Activated T-cell treated with anti-CD3 and anti-CD28 coated beads, Interleukin-2, amount 50 U/mL, for 4 hours (primary cell): ENCODE measurements at regions not wholly inside any gene's neighbourhood (a gene's known extent, or its start where the extent isn't known, plus 50 kb on each side); places are given as distances from the start of the nearest gene placed in this dataset.
A peak's percentile ranks its signal among the peaks of the same experiment; 100 is the strongest.

Experiments used
- ATAC-seq, 2 donors: fragments of 200-7000 bp; cut with Tn5 transposase; one replicate each; pipeline ENCODE4 v1.10.0; 2021
- DNase-seq: peaks from one replicate; pipeline ENCODE4 v3.0.0-alpha.2; 2020
- H3K27me3 Mint-ChIP-seq: one replicate; pipeline ENCODE4 v1.8.0; 2021; ENCODE audit warnings: low read depth, mixed read lengths
- H3K36me3 Mint-ChIP-seq: one replicate; pipeline ENCODE4 v1.8.0; 2022; ENCODE audit warnings: mixed read lengths; ENCODE audit not compliant: insufficient read depth
- H3K4me1 Mint-ChIP-seq: one replicate; pipeline ENCODE4 v1.8.0; 2021; ENCODE audit warnings: low read depth, mixed read lengths
- H3K4me3 Mint-ChIP-seq: one replicate; pipeline ENCODE4 v1.8.0; 2021; ENCODE audit warnings: mild to moderate bottlenecking, moderate library complexity, mixed read lengths
- H3K9me3 Mint-ChIP-seq: one replicate; pipeline ENCODE4 v1.8.0; 2021; ENCODE audit warnings: mixed read lengths

DNA sequence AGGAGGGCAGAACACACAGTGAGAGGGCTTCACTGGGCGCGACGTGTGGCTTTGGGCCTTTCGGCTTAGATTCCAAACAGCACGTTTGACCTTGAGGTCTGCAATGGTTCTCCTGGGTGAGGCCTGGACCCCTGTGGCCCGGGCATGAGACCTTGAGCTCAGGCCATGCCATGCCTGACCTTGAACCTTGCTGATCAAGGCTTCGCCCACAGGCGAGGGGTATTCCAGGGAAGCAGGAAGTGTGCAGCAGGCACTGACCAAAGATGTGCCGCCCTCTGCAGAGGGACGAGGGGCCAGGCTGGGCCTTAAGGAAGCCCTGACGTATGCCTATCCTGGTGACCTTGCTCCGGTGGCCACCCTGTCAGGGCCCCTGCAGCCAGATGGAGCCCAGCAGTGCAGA, 178.3 kb upstream of the HDAC4 start:
- Mint-ChIP-seq H3K27me3 (no peaks in the 10 kb centered on the region), H3K4me1 (no peaks in the 10 kb centered on the region), H3K4me3 (no peak overlapping the region), H3K9me3 (no peaks in the 10 kb centered on the region), H3K36me3 (no peaks in the 10 kb centered on the region)
- ATAC-seq, result no peak
- no peak for DNase-seq

DNA sequence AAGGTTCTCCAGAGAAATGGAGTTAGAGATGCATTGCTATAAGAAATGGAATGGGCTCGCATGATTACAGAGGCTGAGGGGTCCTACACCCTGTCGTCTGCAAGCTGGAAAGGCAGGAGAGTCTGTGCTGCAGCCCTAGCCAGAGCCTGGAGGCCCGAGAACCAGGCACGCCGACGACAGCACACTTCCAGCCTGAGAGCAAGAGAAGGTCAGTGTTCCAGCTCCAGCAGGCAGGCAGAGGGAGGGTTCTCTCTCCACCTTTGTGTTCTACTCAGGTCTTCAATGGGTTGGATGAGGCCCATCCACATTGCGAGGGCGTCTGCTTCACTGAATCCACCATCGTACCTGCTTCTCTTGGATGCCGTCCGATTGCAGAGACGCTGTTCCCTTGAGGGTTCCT, 177.6 kb upstream of the HDAC4 start:
- Mint-ChIP-seq H3K36me3 (no peaks in the 10 kb centered on the region), H3K27me3 (no peaks in the 10 kb centered on the region), H3K4me1 (no peaks in the 10 kb centered on the region), H3K9me3 (no peaks in the 10 kb centered on the region), H3K4me3 (no peak overlapping the region)
- ATAC-seq (no peak), DNase-seq (no peak)

DNA sequence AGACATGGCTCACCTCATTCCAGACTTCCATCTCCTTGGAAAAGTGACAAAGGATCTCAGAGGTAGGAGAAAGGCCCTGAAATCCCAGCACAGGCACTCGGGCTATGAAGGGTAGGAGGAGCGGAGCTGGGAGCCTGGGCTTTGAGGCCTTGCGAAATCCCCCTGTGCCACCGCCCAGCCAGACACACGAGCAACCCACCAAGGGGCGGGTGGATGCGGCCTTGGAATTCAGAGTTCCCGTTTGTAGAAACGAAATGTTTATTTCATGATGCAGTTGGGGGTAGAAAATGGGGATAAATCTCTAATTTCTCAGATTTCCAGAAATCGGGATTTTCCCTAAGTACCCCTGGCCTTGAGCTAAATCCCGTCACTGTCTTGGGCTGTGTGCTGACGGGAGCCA, 177.1 kb upstream of the HDAC4 start:
- ATAC-seq (no peak), DNase-seq (no peak)
- Mint-ChIP-seq H3K9me3 (no peaks in the 10 kb centered on the region), H3K4me3 (no peak overlapping the region), H3K27me3 (no peaks in the 10 kb centered on the region), H3K4me1 (no peaks in the 10 kb centered on the region), H3K36me3 (no peaks in the 10 kb centered on the region)

DNA sequence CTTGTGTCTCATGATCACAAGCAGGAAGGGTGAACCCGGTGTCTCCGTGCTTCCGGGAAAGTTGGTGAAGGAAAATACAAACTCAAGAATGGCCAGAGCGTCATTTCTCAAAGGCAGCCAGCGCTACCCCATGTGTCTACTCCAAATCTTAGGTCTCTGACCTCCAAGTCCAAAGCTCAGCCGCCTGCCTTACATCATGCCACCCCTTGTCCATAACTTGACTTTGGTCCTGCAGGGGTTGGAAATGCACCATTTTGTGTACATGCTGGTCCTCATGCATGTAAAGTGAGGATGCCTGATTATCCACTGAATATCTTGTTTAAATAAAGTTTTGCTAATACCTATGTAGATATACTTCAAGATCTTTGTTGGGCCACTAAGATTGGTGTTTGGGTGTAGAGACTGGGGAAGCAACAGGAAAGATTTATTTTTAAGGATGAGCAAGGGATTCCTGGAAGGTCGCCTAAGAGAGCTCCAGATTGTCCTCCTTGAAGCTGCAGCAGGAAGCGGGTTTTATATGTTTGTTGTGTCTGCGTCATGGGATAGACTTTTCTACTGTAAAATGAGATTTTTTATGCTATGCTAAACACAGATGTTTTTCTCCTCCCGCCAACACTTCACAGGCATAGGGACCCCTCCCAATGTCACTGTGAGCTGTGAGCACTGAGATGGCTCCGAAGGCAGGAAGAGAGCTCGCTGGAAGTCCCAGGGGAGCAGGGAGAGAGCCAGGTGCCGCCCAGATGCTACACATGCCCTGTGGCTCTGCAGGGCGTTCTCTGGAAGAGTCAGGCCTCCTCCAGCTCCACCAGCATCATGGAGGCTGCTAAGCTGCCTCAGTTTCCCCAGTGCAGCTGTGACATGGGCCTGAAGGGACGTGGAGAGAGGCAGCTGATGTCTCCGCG, 176.2 kb upstream of the HDAC4 start:
- DNase-seq, result no peak
- no peak overlapping the region for H3K4me3 Mint-ChIP-seq
- H3K27me3 Mint-ChIP-seq, result no peaks in the 10 kb centered on the region
- no peaks in the 10 kb centered on the region for H3K9me3 Mint-ChIP-seq
- H3K36me3 Mint-ChIP-seq, result no peaks in the 10 kb centered on the region
- ATAC-seq, result no peak
- H3K4me1 Mint-ChIP-seq, result no peaks in the 10 kb centered on the region

DNA sequence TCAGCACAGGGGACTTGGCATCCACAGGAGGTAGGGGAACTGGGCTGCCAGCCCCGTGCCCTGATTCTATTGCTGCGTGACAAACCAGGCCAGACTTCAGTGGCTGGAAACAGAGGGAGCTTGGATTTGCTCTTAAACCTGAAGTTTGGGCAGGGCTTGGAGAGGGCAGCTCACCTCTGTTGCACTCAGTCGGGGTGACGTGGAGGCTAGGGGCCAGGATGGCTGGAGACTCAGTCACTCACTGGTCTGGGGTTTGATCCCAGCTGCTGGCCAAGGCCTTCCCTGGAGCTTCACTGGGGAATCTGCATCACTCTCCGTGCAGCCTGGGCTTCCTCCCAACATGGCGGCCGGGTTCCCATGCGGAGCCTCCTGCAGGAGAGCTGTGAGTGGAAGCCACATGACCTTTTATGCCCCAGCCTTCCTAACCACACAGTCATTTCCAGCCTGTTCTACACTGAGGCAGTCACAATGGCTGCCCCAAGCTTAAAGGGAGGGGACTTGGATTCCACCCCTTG, 175.2 kb upstream of the HDAC4 start:
- H3K27me3 Mint-ChIP-seq, result no peaks in the 10 kb centered on the region
- H3K4me3 Mint-ChIP-seq, result no peak overlapping the region
- no peaks in the 10 kb centered on the region for H3K9me3 Mint-ChIP-seq
- DNase-seq, result no peak
- no peaks in the 10 kb centered on the region for H3K4me1 Mint-ChIP-seq
- H3K36me3 Mint-ChIP-seq, result no peaks in the 10 kb centered on the region
- no peak for ATAC-seq

DNA sequence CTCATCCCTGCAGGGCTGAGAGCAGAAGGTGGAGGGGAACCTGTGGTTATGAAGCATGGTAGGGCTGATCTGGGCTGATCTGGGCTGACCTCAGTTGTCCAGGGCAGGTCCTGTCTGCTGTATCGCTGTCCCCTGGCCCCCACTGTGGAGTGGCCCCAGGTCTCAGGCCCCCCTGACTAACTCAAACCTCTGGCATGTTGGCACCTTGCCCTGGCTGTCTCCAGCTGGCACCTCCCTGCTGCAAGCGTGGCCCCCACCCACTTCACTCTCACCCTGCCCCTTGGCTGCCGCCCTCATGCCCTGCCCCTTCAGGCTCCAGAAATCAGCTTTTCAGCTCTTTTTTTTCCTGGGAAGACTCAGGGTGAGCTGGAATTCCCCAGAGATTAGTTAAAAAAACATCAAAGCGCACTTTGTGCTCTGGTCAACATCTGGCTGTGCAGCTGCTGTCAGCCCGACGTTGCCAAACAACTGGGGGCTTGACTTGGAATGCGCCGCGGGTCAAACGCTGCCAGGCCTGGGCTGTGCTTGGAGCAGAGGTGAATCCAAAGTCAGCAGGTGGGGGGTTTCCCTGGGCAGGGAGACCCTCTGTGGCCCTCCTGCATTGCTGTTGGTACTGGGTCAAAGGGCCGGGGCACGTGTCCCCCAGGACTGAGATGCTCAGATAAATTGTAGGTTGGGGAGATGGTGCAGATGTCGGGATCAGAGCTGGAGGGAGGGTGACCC, 173.8 kb upstream of the HDAC4 start:
- H3K4me1 Mint-ChIP-seq, result no peaks in the 10 kb centered on the region
- ATAC-seq (no peak), DNase-seq (no peak)
- H3K9me3 Mint-ChIP-seq, result no peaks in the 10 kb centered on the region
- H3K27me3 Mint-ChIP-seq, result no peaks in the 10 kb centered on the region
- no peaks in the 10 kb centered on the region for H3K36me3 Mint-ChIP-seq
- no peak overlapping the region for H3K4me3 Mint-ChIP-seq

DNA sequence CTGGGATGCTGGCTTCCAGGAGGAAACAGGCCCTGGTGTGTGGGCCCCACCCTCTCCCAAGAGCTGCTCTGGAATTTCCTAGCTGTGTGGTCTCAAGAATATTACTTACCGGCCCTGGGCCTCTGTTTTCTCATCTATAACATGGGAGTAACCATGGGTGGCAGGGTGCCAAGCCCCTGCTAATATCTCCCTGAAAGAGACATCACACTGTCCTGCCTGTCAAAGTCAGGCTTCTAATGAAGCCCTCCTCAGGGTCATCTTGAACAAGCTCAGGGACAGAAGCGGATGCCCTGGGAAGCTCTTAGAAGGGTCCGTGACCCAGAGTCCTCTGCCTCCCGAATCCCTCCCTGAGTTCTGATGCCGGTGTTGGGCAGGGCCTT, 173.2 kb upstream of the HDAC4 start:
- no peaks in the 10 kb centered on the region for H3K36me3 Mint-ChIP-seq
- ATAC-seq (no peak), DNase-seq (no peak)
- no peak overlapping the region for H3K4me3 Mint-ChIP-seq
- H3K27me3 Mint-ChIP-seq, result peaks cover under 1% of the 10 kb centered on the region
- H3K9me3 Mint-ChIP-seq, result no peaks in the 10 kb centered on the region
- no peaks in the 10 kb centered on the region for H3K4me1 Mint-ChIP-seq

DNA sequence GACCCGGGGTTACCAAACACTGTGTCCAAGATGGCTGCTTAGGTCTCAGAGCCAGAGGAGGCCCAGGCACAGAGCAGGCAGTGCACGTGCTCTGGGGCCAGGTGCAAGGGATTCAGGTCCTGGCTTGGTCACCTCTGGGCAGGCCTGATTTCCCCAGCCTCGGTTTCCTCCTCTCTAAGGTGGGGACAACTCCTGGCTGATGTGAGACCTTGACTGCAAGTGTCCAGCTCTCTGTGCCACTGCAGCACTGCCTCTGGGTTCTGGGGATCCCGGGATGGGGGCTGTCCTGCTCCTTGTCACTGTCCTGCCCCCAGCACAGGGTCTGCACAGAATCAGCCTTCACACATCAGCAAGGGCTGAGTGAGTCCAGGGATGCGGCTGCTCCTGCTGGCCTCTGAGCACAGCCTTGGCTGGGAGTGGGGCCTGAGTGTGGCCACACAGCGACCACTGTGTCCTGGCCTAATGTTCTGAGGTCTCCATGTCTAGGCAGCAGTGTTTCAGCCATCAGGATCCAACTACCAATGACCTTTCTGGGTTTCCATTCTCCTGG, 170.2 kb upstream of the HDAC4 start:
- H3K4me3 Mint-ChIP-seq, result no peak overlapping the region
- peaks cover 3% of the 10 kb centered on the region for H3K27me3 Mint-ChIP-seq
- ATAC-seq, result no peak
- no peaks in the 10 kb centered on the region for H3K9me3 Mint-ChIP-seq
- no peaks in the 10 kb centered on the region for H3K4me1 Mint-ChIP-seq
- no peak for DNase-seq
- H3K36me3 Mint-ChIP-seq, result no peaks in the 10 kb centered on the region

DNA sequence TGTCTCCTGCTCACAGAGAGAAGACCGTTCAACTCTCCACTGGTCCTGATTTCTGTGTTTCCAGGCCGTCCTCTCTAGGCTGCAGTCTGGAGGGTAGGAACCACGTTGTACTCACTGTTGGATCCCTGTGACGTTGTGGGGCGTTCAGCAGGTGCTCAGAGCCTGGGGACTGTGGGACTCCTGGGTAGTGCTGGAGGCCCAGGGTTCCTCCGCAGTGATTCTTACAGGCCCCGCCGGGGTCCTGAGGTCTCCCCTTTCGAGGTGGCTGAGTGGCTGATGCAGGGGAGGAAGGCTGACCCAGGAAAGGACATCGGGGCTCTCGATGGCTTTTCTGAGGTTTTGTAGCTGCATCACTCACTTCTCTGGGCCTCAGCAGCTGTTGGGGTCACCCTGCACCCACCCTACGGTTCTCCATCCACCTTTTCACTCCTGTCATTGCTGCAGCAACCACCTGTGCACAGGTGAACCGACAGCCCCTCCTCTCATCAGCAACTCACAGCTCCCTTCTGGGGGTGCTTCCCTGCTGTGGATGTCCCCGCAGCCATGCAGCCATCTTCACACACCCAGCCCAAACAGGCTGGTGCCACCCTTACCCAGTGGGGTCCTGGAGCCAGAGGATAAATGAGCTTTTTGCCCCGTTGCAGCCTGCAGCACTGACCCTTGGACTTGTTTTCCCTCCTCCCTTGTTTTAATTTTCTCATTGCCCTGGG, 169.6 kb upstream of the HDAC4 start:
- ATAC-seq, result no peak
- H3K4me1 Mint-ChIP-seq, result no peaks in the 10 kb centered on the region
- H3K36me3 Mint-ChIP-seq, result no peaks in the 10 kb centered on the region
- no peaks in the 10 kb centered on the region for H3K9me3 Mint-ChIP-seq
- peaks cover 3% of the 10 kb centered on the region for H3K27me3 Mint-ChIP-seq
- DNase-seq, result no peak
- no peak overlapping the region for H3K4me3 Mint-ChIP-seq

DNA sequence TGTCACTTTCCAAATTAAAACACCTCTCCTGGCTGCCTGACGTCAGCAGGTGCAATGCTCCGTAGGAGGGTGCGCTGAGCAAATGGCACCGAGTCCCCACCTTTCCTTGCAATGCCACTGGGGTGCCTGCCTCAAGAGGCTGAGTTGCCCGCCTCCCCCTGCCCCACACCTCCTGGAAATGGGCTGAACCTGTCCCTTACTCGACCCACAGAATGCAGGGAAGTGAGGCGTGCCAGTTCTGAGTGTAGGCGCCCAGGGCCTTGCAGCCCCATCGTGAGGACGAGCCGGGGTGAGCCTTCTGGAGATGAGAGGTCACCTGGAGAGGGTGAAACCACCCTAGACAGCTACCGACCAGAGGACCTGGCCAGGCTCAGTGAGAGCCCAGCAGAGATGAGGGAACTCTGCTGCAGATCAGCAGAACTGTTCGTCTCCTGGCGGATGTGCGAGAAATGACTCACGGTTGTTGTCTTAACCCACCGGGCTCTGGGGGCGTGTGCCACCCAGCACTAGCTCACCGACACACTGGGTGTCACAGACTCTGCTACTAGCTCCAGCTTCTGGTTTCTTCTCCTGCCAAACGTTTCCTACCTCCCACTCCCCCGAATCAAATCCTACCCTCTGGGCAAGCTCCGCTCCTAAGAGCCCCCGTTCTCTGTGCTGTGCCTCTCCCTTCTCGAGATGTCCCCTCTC, 168.7 kb upstream of the HDAC4 start:
- H3K4me1 Mint-ChIP-seq, result no peaks in the 10 kb centered on the region
- H3K36me3 Mint-ChIP-seq, result no peaks in the 10 kb centered on the region
- H3K27me3 Mint-ChIP-seq, result peaks cover 3% of the 10 kb centered on the region
- H3K4me3 Mint-ChIP-seq, result no peak overlapping the region
- ATAC-seq, result peak; percentile 62 to 80
- no peak for DNase-seq
- no peaks in the 10 kb centered on the region for H3K9me3 Mint-ChIP-seq

DNA sequence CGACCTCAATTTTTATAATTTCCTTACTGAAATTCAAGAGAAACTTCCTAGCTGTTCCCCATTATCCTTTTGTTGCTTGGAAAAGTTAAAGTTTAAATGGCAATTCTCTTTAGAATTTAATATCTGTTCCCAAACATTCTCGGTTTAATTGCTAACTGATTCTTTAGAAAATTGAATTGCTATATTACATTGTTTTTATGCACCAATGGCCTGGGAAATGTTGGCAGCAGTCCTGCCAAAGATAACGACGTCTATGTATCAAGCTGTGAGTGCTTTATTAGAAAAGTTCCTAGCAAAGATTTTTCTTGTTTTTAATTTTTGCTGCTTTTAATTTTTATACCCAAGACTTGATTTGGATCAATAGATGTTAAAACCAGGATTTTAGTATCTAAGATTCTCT, 167.8 kb upstream of the HDAC4 start:
- H3K9me3 Mint-ChIP-seq, result no peaks in the 10 kb centered on the region
- ATAC-seq (no peak), DNase-seq (no peak)
- no peaks in the 10 kb centered on the region for H3K36me3 Mint-ChIP-seq
- no peak overlapping the region for H3K4me3 Mint-ChIP-seq
- H3K27me3 Mint-ChIP-seq, result peaks cover 6% of the 10 kb centered on the region
- no peaks in the 10 kb centered on the region for H3K4me1 Mint-ChIP-seq

DNA sequence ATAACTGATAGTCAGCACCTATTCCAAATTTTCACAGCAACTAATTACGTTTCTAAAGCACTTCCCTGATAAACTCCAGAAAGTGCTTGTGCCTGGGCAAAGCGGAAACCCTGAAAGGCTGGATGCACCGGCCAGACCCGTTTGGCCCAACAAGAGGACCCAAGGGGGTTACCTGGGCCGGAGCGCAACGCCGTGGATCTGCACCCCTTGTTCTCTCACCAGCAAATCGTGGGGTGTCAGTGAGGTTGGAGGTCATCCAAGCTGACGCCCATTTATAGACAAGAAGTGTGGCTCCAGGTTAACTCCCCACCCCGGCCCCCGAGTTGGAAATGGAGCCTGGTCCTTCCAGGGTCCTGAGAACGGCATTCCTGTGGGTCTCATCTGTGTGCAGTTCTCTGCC, 167.0 kb upstream of the HDAC4 start:
- no peaks in the 10 kb centered on the region for H3K36me3 Mint-ChIP-seq
- H3K4me1 Mint-ChIP-seq, result no peaks in the 10 kb centered on the region
- no peaks in the 10 kb centered on the region for H3K9me3 Mint-ChIP-seq
- no peak overlapping the region for H3K4me3 Mint-ChIP-seq
- ATAC-seq (no peak), DNase-seq (no peak)
- H3K27me3 Mint-ChIP-seq, result peaks cover 8% of the 10 kb centered on the region

DNA sequence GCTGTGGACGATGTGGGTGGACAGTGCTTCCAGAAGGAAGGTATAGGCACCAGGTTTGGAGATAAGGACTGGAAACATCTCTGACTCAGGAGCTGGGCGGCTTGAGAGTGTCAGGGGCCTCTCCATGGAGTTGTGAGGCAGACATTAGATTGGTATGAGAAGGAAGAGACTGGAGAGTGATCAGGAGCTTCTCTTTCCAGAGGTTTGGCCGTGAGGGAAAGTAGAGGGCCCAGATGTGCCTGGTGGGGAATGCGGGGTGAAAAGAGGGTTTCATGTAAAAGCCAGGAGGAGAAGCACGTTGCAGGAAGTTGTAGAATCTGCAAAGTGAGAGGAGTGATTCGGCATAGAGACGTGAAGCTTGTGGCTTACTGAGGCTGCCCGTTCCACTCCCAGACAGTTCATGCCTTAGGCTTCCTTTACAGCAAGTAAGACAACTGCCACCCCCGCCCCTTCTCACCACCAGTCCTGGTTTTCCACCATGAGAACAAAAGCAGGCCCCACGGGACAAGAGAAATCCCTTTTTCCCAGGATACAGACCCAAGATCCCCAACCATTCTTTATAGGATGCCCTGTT, 166.3 kb upstream of the HDAC4 start:
- no peaks in the 10 kb centered on the region for H3K4me1 Mint-ChIP-seq
- no peak for ATAC-seq
- H3K36me3 Mint-ChIP-seq, result no peaks in the 10 kb centered on the region
- no peak overlapping the region for H3K4me3 Mint-ChIP-seq
- no peaks in the 10 kb centered on the region for H3K9me3 Mint-ChIP-seq
- DNase-seq, result no peak
- peaks cover 9% of the 10 kb centered on the region for H3K27me3 Mint-ChIP-seq
